SU-DHL-6 (cell line): ENCODE measurements at regions not wholly inside any gene's neighbourhood (a gene's known extent, or its start where the extent isn't known, plus 50 kb on each side); places are given as distances from the start of the nearest gene placed in this dataset.

Source experiments
- H2AFZ ChIP-seq: fragments of 200-600 bp; sonication (generic); 2 replicates; pipeline ENCODE4 v1.6.1; 2014; ENCODE audit warnings: low read depth, mild to moderate bottlenecking, moderate library complexity, mixed read lengths, antibody characterized with exemption, low read length; ENCODE audit not compliant: severe bottlenecking
- H3F3A ChIP-seq: fragments of 200-600 bp; shearing (Covaris generic); 2 replicates; pipeline ENCODE4 v1.6.0; 2016; ENCODE audit warnings: antibody characterized with exemption, mild to moderate bottlenecking; ENCODE audit not compliant: insufficient read depth
- H3K27ac ChIP-seq: fragments of 200-600 bp; sonication (generic); 2 replicates; pipeline ENCODE4 v1.5.1; 2016; ENCODE audit warnings: low read depth, mild to moderate bottlenecking, low read length, moderate library complexity, mixed read lengths
- H3K27me3 ChIP-seq: fragments of 200-600 bp; sonication (generic), shearing (Covaris generic); 2 replicates; pipeline ENCODE4 v1.6.0; 2014; ENCODE audit warnings: mild to moderate bottlenecking, low read length
- H3K36me3 ChIP-seq: fragments of 200-600 bp; sonication (generic); 2 replicates; pipeline ENCODE4 v1.6.1; 2014; ENCODE audit warnings: mild to moderate bottlenecking, low read length, mixed read lengths
- H3K4me2 ChIP-seq: fragments of 300-600, 200-600 bp; shearing (Covaris generic), sonication (generic); 2 replicates; pipeline ENCODE4 v1.6.0; 2014; ENCODE audit warnings: low read length, low read depth, mild to moderate bottlenecking; ENCODE audit not compliant: poor library complexity, severe bottlenecking
- H3K4me3 ChIP-seq: fragments of 200-600 bp; sonication (generic); 2 replicates; pipeline ENCODE4 v1.5.1; 2014; ENCODE audit warnings: antibody characterized with exemption, low read length, mild to moderate bottlenecking, mixed read lengths; ENCODE audit not compliant: insufficient read depth, poor library complexity, severe bottlenecking
- H3K79me2 ChIP-seq: fragments of 200-600 bp; sonication (generic); 2 replicates; pipeline ENCODE4 v1.6.1; 2014; ENCODE audit warnings: mild to moderate bottlenecking, low read length, moderate library complexity; ENCODE audit not compliant: insufficient read depth
- H3K9ac ChIP-seq: fragments of 200-600 bp; sonication (generic); 2 replicates; pipeline ENCODE4 v1.7.0; 2014; ENCODE audit warnings: mild to moderate bottlenecking, low read length
- H3K9me2 ChIP-seq: fragments of 200-600 bp; sonication (generic); replicated peaks from 2 replicates; pipeline ENCODE4 v1.6.1; 2014; ENCODE audit warnings: low read length; ENCODE audit not compliant: insufficient read depth
- H3K9me3 ChIP-seq: fragments of 200-600 bp; sonication (generic); 2 replicates; pipeline ENCODE4 v1.6.1; 2014; ENCODE audit warnings: low read length, mixed read lengths; ENCODE audit not compliant: insufficient read depth
- H4K20me1 ChIP-seq: fragments of 200-600 bp; sonication (generic); 2 replicates; pipeline ENCODE4 v1.6.1; 2014; ENCODE audit warnings: low read depth, mild to moderate bottlenecking, antibody characterized with exemption, low read length, moderate library complexity, mixed read lengths
- CTCF ChIP-seq: fragments of 200-600 bp; sonication (generic); IDR thresholded peaks from one replicate; pipeline ENCODE4 v1.5.1; 2017; ENCODE audit warnings: antibody characterized with exemption, mild to moderate bottlenecking, low read length, moderate library complexity; ENCODE audit not compliant: insufficient read depth, poor library complexity, severe bottlenecking
- EZH2phosphoT487 ChIP-seq: fragments of 200-600 bp; sonication (generic), shearing (Covaris generic); conservative IDR thresholded peaks from 2 replicates; pipeline ENCODE4 v1.6.1; 2018; ENCODE audit warnings: mild to moderate bottlenecking, antibody characterized with exemption, low read length, moderate library complexity, mixed read lengths

GRCh38 chr4:130143656-130144055 is 1047.7 kb downstream of the C4orf33 start:
- Histone ChIP-seq H3K4me3 (no peak overlapping the region), H3K27me3 (no peaks in the 10 kb centered on the region), H3K27ac (no peak overlapping the region), H2AFZ (no peak overlapping the region), H3K36me3 (no peaks in the 10 kb centered on the region), H4K20me1 (no peaks in the 10 kb centered on the region), H3K9ac (no peak overlapping the region), H3K4me2 (no peak overlapping the region), H3F3A (no peaks in the 10 kb centered on the region), H3K9me2 (no peaks in the 10 kb centered on the region), H3K9me3 (no peaks in the 10 kb centered on the region), H3K79me2 (no peaks in the 10 kb centered on the region)
- TF ChIP-seq CTCF (no peak), EZH2phosphoT487 (no peak)

- Histone ChIP-seq H3K4me2 (no peak overlapping the region), H3K9me3 (no peaks in the 10 kb centered on the region), H3K4me3 (no peak overlapping the region), H3F3A (no peaks in the 10 kb centered on the region), H3K27me3 (no peaks in the 10 kb centered on the region), H3K9me2 (no peaks in the 10 kb centered on the region), H2AFZ (no peak overlapping the region), H3K36me3 (no peaks in the 10 kb centered on the region), H3K79me2 (no peaks in the 10 kb centered on the region), H4K20me1 (no peaks in the 10 kb centered on the region), H3K9ac (no peak overlapping the region), H3K27ac (no peak overlapping the region)
- TF ChIP-seq EZH2phosphoT487 (no peak), CTCF (no peak)
These were observed 1050.8 kb downstream of the C4orf33 start for GRCh38 chr4:130146773-130147172.

GRCh38 chr4:130147641-130148040 is 1051.7 kb downstream of the C4orf33 start:
- no peaks in the 10 kb centered on the region for H3K9me2 ChIP-seq
- no peak overlapping the region for H3K9ac ChIP-seq
- no peaks in the 10 kb centered on the region for H4K20me1 ChIP-seq
- no peaks in the 10 kb centered on the region for H3K36me3 ChIP-seq
- no peak overlapping the region for H3K4me3 ChIP-seq
- H3K79me2 ChIP-seq, result no peaks in the 10 kb centered on the region
- no peaks in the 10 kb centered on the region for H3K9me3 ChIP-seq
- no peaks in the 10 kb centered on the region for H3K27me3 ChIP-seq
- no peaks in the 10 kb centered on the region for H3F3A ChIP-seq
- no peak overlapping the region for H2AFZ ChIP-seq
- H3K27ac ChIP-seq, result no peak overlapping the region
- H3K4me2 ChIP-seq, result no peak overlapping the region
- no peak for TF ChIP-seq EZH2phosphoT487

GRCh38 chr4:130154901-130155300 is 1058.9 kb downstream of the C4orf33 start:
- H3K9me3 ChIP-seq, result no peaks in the 10 kb centered on the region
- no peak for TF ChIP-seq CTCF
- no peak for TF ChIP-seq EZH2phosphoT487
- no peak overlapping the region for H3K4me3 ChIP-seq
- H3K9ac ChIP-seq, result no peak overlapping the region
- H3F3A ChIP-seq, result no peaks in the 10 kb centered on the region
- no peaks in the 10 kb centered on the region for H3K27me3 ChIP-seq
- no peak overlapping the region for H3K4me2 ChIP-seq
- H2AFZ ChIP-seq, result no peak overlapping the region
- no peaks in the 10 kb centered on the region for H4K20me1 ChIP-seq
- H3K36me3 ChIP-seq, result no peaks in the 10 kb centered on the region
- H3K9me2 ChIP-seq, result no peaks in the 10 kb centered on the region
- H3K79me2 ChIP-seq, result no peaks in the 10 kb centered on the region
- no peak overlapping the region for H3K27ac ChIP-seq
